HEK293 (cell line): ENCODE measurements at regions not wholly inside any gene's neighbourhood (a gene's known extent, or its start where the extent isn't known, plus 50 kb on each side); places are given as distances from the start of the nearest gene placed in this dataset.

Experiments
- AEBP2 ChIP-seq: fragments of 450-650 bp; formaldehyde crosslinking; IDR thresholded peaks from 2 replicates; pipeline ENCODE4 v1.5.1; 2016; ENCODE audit warnings: missing biosample characterization, missing genetic modification characterization, borderline replicate concordance
- BCL11A ChIP-seq: fragments of 450-650 bp; formaldehyde crosslinking; IDR thresholded peaks from 2 replicates; pipeline ENCODE4 v1.5.1; 2016; ENCODE audit warnings: low read depth, missing biosample characterization, missing genetic modification characterization
- EGR2 ChIP-seq: fragments of 450-650 bp; formaldehyde crosslinking; IDR thresholded peaks from 2 replicates; pipeline ENCODE4 v1.5.1; 2016; ENCODE audit warnings: low read depth, missing biosample characterization, missing genetic modification characterization
- GFI1B ChIP-seq: fragments of 450-650 bp; formaldehyde crosslinking; IDR thresholded peaks from 2 replicates; pipeline ENCODE4 v1.5.1; 2016; ENCODE audit warnings: missing biosample characterization, missing genetic modification characterization
- HOXA7 ChIP-seq: sonication (generic); formaldehyde crosslinking; IDR thresholded peaks from 2 replicates; pipeline ENCODE4 v1.8.1; 2022; ENCODE audit warnings: missing genetic modification reagents, borderline replicate concordance
- HOXC10 ChIP-seq: sonication (generic); formaldehyde crosslinking; IDR thresholded peaks from 2 replicates; pipeline ENCODE4 v1.8.1; 2023; ENCODE audit warnings: mild to moderate bottlenecking, missing genetic modification reagents
- KLF9 ChIP-seq: fragments of 450-650 bp; formaldehyde crosslinking; IDR thresholded peaks from 2 replicates; pipeline ENCODE4 v1.5.1; 2016; ENCODE audit warnings: missing biosample characterization, missing genetic modification characterization, low read depth
- YY1 ChIP-seq: fragments of 450-650 bp; formaldehyde crosslinking; IDR thresholded peaks from 2 replicates; pipeline ENCODE4 v1.5.1; 2018; ENCODE audit warnings: missing biosample characterization, missing genetic modification characterization
- ZBTB21 ChIP-seq: fragments of 450-650 bp; formaldehyde crosslinking; IDR thresholded peaks from 2 replicates; pipeline ENCODE4 v1.5.1; 2017; ENCODE audit warnings: missing biosample characterization, missing genetic modification characterization
- ZBTB26 ChIP-seq: fragments of 450-650 bp; formaldehyde crosslinking; optimal IDR thresholded peaks from 2 replicates; pipeline ENCODE3; 2016; ENCODE audit warnings: missing biosample characterization, mild to moderate bottlenecking, missing genetic modification characterization
- ZFHX2 ChIP-seq: fragments of 450-650 bp; formaldehyde crosslinking; conservative IDR thresholded peaks from 2 replicates; pipeline ENCODE4 v1.5.1; 2016; ENCODE audit warnings: missing biosample characterization, missing genetic modification characterization
- ZFP37 ChIP-seq: fragments of 450-650 bp; formaldehyde crosslinking; IDR thresholded peaks from 2 replicates; pipeline ENCODE4 v1.5.1; 2016; ENCODE audit warnings: missing biosample characterization, missing genetic modification characterization
- ZNF133 ChIP-seq: fragments of 450-650 bp; formaldehyde crosslinking; IDR thresholded peaks from 2 replicates; pipeline ENCODE4 v1.5.1; 2016; ENCODE audit warnings: missing biosample characterization, missing genetic modification characterization
- ZNF211 ChIP-seq: fragments of 450-650 bp; formaldehyde crosslinking; IDR thresholded peaks from 2 replicates; pipeline ENCODE4 v1.5.1; 2016; ENCODE audit warnings: low read depth, missing biosample characterization, missing genetic modification characterization
- ZNF24 ChIP-seq: fragments of 450-650 bp; formaldehyde crosslinking; IDR thresholded peaks from 2 replicates; pipeline ENCODE4 v1.5.1; 2016; ENCODE audit warnings: missing biosample characterization, missing genetic modification characterization
- ZNF473 ChIP-seq: fragments of 450-650 bp; formaldehyde crosslinking; IDR thresholded peaks from 2 replicates; pipeline ENCODE4 v1.5.1; 2017; ENCODE audit warnings: missing biosample characterization, missing genetic modification characterization
- ZNF514 ChIP-seq: fragments of 450-650 bp; formaldehyde crosslinking; IDR thresholded peaks from 2 replicates; pipeline ENCODE4 v1.5.1; 2016; ENCODE audit warnings: missing biosample characterization, missing genetic modification characterization
- ZNF518A ChIP-seq: fragments of 450-650 bp; formaldehyde crosslinking; conservative IDR thresholded peaks from 2 replicates; pipeline ENCODE4 v1.5.1; 2016; ENCODE audit warnings: low read depth, missing biosample characterization, missing genetic modification characterization
- ZNF624 ChIP-seq: fragments of 450-650 bp; formaldehyde crosslinking; IDR thresholded peaks from 2 replicates; pipeline ENCODE4 v1.5.1; 2017; ENCODE audit warnings: missing biosample characterization, missing genetic modification characterization
- ZNF830 ChIP-seq: fragments of 450-650 bp; IDR thresholded peaks from 2 replicates; pipeline ENCODE4 v1.5.0; 2018; ENCODE audit warnings: missing biosample characterization, missing genetic modification characterization, low read depth, mild to moderate bottlenecking, moderate library complexity
- TF ChIP-seq, protein P1 (sequence below): IDR thresholded peaks from 2 replicates; pipeline ENCODE4 v1.6.1; 2011; ENCODE audit warnings: mild to moderate bottlenecking, low read depth, low read length, borderline replicate concordance
- TF ChIP-seq, protein P2 (sequence below): fragments of 450-650 bp; IDR thresholded peaks from 2 replicates; pipeline ENCODE4 v1.5.1; 2018; ENCODE audit warnings: missing biosample characterization, missing genetic modification characterization

DNA sequence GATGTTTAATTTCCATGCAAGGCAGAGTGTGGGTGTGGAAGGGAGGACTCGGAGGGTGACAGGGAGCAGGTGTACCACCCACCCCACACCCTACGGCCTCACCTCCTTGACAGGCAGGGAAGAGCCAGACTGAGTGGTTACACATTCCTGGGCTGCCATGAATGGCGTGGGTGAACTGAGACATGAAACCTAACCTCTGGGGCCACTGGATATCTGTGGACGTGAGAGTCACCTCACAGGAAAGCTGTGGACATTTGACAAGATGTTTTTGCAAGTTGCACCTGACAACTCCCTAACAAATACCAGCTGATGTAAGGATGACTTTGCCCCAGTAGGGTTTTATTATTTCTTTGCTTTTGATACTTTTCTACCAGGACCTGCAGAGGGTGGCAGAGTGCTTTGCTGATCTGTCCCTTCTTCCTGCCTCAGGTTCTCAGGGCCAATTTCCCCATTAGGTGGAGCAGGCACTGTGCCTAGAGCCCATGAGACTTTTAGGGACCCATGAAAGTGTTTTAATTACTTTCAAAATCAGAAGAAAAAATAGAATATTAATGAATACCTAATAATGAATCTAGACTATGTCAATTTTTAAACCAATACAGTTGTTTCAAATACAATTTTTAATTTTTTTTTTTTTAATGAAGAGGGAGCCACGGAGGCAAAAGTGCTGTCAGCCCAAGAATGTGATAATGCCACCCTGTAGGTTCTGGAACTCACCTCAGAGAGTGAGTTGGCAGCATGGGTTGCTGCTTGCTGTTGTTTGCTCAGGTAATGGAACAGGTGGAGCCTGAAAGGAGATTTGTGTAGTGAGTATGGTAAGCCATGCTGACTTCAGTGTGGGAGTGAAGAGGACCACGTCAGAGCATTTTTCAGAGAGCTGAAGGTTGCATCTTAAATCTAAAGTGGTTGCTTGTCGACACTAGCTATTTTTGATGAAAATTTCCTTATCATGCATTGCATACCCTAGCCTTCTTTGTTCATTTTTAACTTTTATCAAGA, 58.0 kb upstream of the CYSLTR2 start (continued):
- TF ChIP-seq ZNF514 (tag by site-specific recombination), result no peak
- TF ChIP-seq ZNF24 (tag by site-specific recombination), result no peak
- TF ChIP-seq ZBTB26 (tag by site-specific recombination), result no peak
- TF ChIP-seq, protein P1, sequence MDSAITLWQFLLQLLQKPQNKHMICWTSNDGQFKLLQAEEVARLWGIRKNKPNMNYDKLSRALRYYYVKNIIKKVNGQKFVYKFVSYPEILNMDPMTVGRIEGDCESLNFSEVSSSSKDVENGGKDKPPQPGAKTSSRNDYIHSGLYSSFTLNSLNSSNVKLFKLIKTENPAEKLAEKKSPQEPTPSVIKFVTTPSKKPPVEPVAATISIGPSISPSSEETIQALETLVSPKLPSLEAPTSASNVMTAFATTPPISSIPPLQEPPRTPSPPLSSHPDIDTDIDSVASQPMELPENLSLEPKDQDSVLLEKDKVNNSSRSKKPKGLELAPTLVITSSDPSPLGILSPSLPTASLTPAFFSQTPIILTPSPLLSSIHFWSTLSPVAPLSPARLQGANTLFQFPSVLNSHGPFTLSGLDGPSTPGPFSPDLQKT, result no peak
- no peak for TF ChIP-seq AEBP2 (tag by site-specific recombination)
- TF ChIP-seq ZBTB21 (tag by site-specific recombination), result no peak
- TF ChIP-seq ZNF211 (tag by site-specific recombination), result no peak
- TF ChIP-seq ZFP37 (tag by site-specific recombination), result no peak
- no peak for TF ChIP-seq ZNF624 (tag by site-specific recombination)
- no peak for TF ChIP-seq ZNF133
- no peak for TF ChIP-seq KLF9 (tag by site-specific recombination)
- TF ChIP-seq GFI1B (tag by site-specific recombination), result no peak
- no peak for TF ChIP-seq BCL11A
- TF ChIP-seq ZNF473 (tag by site-specific recombination), result no peak
- no peak for TF ChIP-seq ZNF518A (tag by site-specific recombination)
- TF ChIP-seq HOXC10 (CRISPR knock-in tag), result no peak
- TF ChIP-seq, protein P2, sequence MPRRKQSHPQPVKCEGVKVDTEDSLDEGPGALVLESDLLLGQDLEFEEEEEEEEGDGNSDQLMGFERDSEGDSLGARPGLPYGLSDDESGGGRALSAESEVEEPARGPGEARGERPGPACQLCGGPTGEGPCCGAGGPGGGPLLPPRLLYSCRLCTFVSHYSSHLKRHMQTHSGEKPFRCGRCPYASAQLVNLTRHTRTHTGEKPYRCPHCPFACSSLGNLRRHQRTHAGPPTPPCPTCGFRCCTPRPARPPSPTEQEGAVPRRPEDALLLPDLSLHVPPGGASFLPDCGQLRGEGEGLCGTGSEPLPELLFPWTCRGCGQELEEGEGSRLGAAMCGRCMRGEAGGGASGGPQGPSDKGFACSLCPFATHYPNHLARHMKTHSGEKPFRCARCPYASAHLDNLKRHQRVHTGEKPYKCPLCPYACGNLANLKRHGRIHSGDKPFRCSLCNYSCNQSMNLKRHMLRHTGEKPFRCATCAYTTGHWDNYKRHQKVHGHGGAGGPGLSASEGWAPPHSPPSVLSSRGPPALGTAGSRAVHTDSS (tag by site-specific recombination), result no peak
- no peak for TF ChIP-seq ZNF830 (tag by site-specific recombination)
- peak; percentile 39; the same call in 1 of the 2 replicates for TF ChIP-seq ZFHX2 (tag by site-specific recombination)
- TF ChIP-seq EGR2 (tag by site-specific recombination), result peak; percentile 43; the same call in 1 of the 2 replicates
- no peak for TF ChIP-seq YY1
- no peak for TF ChIP-seq HOXA7 (CRISPR knock-in tag)
